A549 (cell line): ENCODE measurements at regions not wholly inside any gene's neighbourhood (a gene's known extent, or its start where the extent isn't known, plus 50 kb on each side); places are given as distances from the start of the nearest gene placed in this dataset.

ENCODE experiments used
- ATAC-seq, 2 experiments: fragments of 200-7000 bp in 1 of 2; fragments of >200 bp in 1 of 2; cut with Nextera tagmentation in 1 of 2; cut with Tn5 transposase in 1 of 2; 3 replicates each; pipeline versions ENCODE4 v1.8.0 to v1.9.1; 2018 to 2020; ENCODE audit warnings: mild to moderate bottlenecking in 1 of 2, moderate library complexity in 1 of 2
- CTCF ChIA-PET: fragments of 300-600 bp; sonication (Branson Sonifier 250); formaldehyde crosslinking; extraction: SDS; loops from one replicate; lab custom pipeline; 2021; ENCODE audit warnings: antibody characterized with exemption, inconsistent platforms; lab: Yijun Ruan, JAX
- POLR2A ChIA-PET: fragments of 350-600 bp; formaldehyde crosslinking; extraction: SDS; loops from one replicate; lab custom pipeline; 2021; ENCODE audit warnings: antibody characterized with exemption, inconsistent platforms; lab: Yijun Ruan, JAX
- DNase-seq, 2 experiments: peaks; one replicate each; pipeline versions ENCODE4 v3.0.0 to v3.0.0-alpha.2; 2011 to 2016; ENCODE audit warnings: low read depth in 1 of 2, low spot score in 1 of 2
- FAIRE-seq: peaks from 2 replicates; lab custom pipeline; 2011; peaks lifted over from hg19 to GRCh38; lab: Jason Lieb, UNC
- H3K27ac ChIP-seq, 2 experiments: fragments of >200 bp; sonication (Bioruptor Twin); formaldehyde crosslinking; 3 replicates each; pipeline ENCODE4 v1.5.1; 2016 to 2017
- H3K4me1 ChIP-seq: fragments of >200 bp; sonication (Bioruptor Twin); formaldehyde crosslinking; 3 replicates; pipeline ENCODE4 v1.6.1; 2016
- H3K4me2 ChIP-seq: fragments of >200 bp; sonication (Bioruptor Twin); formaldehyde crosslinking; 3 replicates; pipeline ENCODE4 v1.6.1; 2016
- H3K4me3 ChIP-seq: fragments of >200 bp; sonication (Bioruptor Twin); formaldehyde crosslinking; 3 replicates; pipeline ENCODE4 v1.5.1; 2016
- H3K9me3 ChIP-seq: fragments of >200 bp; sonication (Bioruptor Twin); formaldehyde crosslinking; 3 replicates; pipeline ENCODE4 v1.6.1; 2016
- CBX2 ChIP-seq: fragments of 200-600 bp; sonication (generic); IDR thresholded peaks from 2 replicates; pipeline ENCODE4 v1.6.1; 2016; ENCODE audit warnings: low read depth, mild to moderate bottlenecking, borderline replicate concordance
- CHD2 ChIP-seq: fragments of 150-350 bp; IDR thresholded peaks from 2 replicates; pipeline ENCODE4 v1.6.1; 2014; ENCODE audit warnings: low read length; ENCODE audit not compliant: partially characterized antibody
- ESRRA ChIP-seq: fragments of 150-350 bp; IDR thresholded peaks from 2 replicates; pipeline ENCODE4 v1.6.1; 2014; ENCODE audit warnings: mild to moderate bottlenecking, low read length, borderline replicate concordance
- FOSL2 ChIP-seq, 2 experiments: fragments of 450-650 bp in 1 of 2; fragments of >200 bp in 1 of 2; sonication (Bioruptor Twin) in 1 of 2; formaldehyde crosslinking; IDR thresholded peaks; 2 replicates each; pipeline versions ENCODE4 v1.5.0 to v1.6.1; 2016 to 2020; ENCODE audit warnings: mild to moderate bottlenecking in 1 of 2, moderate library complexity in 1 of 2
- GATA3 ChIP-seq: IDR thresholded peaks from 2 replicates; pipeline ENCODE4 v1.6.1; 2012; ENCODE audit warnings: borderline replicate concordance
- HDAC2 ChIP-seq: fragments of 200-600 bp; sonication (generic); IDR thresholded peaks from 2 replicates; pipeline ENCODE4 v1.6.1; 2016
- HMGXB4 ChIP-seq: fragments of 250-450 bp; sonication (Bioruptor Pico); IDR thresholded peaks from 2 replicates; pipeline ENCODE4 v1.5.0; 2021; ENCODE audit warnings: mild to moderate bottlenecking, moderate library complexity, borderline replicate concordance
- HOXA7 ChIP-seq: fragments of 250-450 bp; sonication (Bioruptor Pico); IDR thresholded peaks from 2 replicates; pipeline ENCODE4 v1.5.0; 2020; ENCODE audit warnings: mild to moderate bottlenecking, moderate library complexity
- HOXB13 ChIP-seq: fragments of 250-450 bp; sonication (Bioruptor Pico); IDR thresholded peaks from 2 replicates; pipeline ENCODE4 v1.5.0; 2020; ENCODE audit warnings: low read depth, mild to moderate bottlenecking, moderate library complexity
- HOXB5 ChIP-seq: fragments of 250-450 bp; sonication (Bioruptor Pico); IDR thresholded peaks from 2 replicates; pipeline ENCODE4 v1.5.0; 2020; ENCODE audit warnings: mild to moderate bottlenecking, moderate library complexity
- KDM1A ChIP-seq: fragments of 200-600 bp; sonication (generic); IDR thresholded peaks from 2 replicates; pipeline ENCODE4 v1.6.1; 2016; ENCODE audit warnings: low read depth, mild to moderate bottlenecking
- KDM5A ChIP-seq: fragments of 200-600 bp; sonication (generic); IDR thresholded peaks from 2 replicates; pipeline ENCODE4 v1.6.1; 2016; ENCODE audit warnings: antibody characterized with exemption, mild to moderate bottlenecking
- MAZ ChIP-seq: fragments of 150-350 bp; IDR thresholded peaks from 2 replicates; pipeline ENCODE4 v1.6.1; 2014; ENCODE audit warnings: antibody characterized with exemption, low read depth, low read length, borderline replicate concordance
- PBX3 ChIP-seq: IDR thresholded peaks from 2 replicates; pipeline ENCODE4 v1.6.1; 2012
- PHF8 ChIP-seq: fragments of 200-600 bp; sonication (generic); IDR thresholded peaks from 2 replicates; pipeline ENCODE4 v1.6.1; 2016; ENCODE audit warnings: low read depth, mild to moderate bottlenecking, antibody characterized with exemption, moderate library complexity, borderline replicate concordance
- RCOR1 ChIP-seq: fragments of 150-350 bp; IDR thresholded peaks from 2 replicates; pipeline ENCODE4 v1.6.1; 2014; ENCODE audit warnings: antibody characterized with exemption, low read length, low read depth
- RFX5 ChIP-seq: fragments of 450-650 bp; IDR thresholded peaks from 2 replicates; pipeline ENCODE4 v1.7.1; 2014; ENCODE audit warnings: antibody characterized with exemption, mild to moderate bottlenecking, moderate library complexity
- SREBF2 ChIP-seq: fragments of 450-650 bp; IDR thresholded peaks from 2 replicates; pipeline ENCODE4 v1.6.1; 2014; ENCODE audit warnings: mild to moderate bottlenecking, moderate library complexity
- TFCP2L1 ChIP-seq: fragments of 250-450 bp; sonication (Bioruptor Pico); IDR thresholded peaks from 2 replicates; pipeline ENCODE4 v1.5.0; 2021; ENCODE audit warnings: mild to moderate bottlenecking
- ZNF302 ChIP-seq: fragments of 250-450 bp; sonication (Bioruptor Pico); IDR thresholded peaks from 2 replicates; pipeline ENCODE4 v1.9.0; 2021; ENCODE audit warnings: inconsistent platforms, mild to moderate bottlenecking, moderate library complexity
- ZSCAN20 ChIP-seq: fragments of 250-450 bp; sonication (Bioruptor Pico); IDR thresholded peaks from 2 replicates; pipeline ENCODE4 v1.8.0; 2022; ENCODE audit warnings: mild to moderate bottlenecking, moderate library complexity
- WGBS: methylation state at CpG from one replicate; pipeline ENCODE4 v1.1.6; 2017; ENCODE audit errors: missing lambda C conversion rate; 5-methylcytosine and 5-hydroxymethylcytosine counted together
- TF ChIP-seq, protein P1 (sequence below): fragments of 150-350 bp; IDR thresholded peaks from 2 replicates; pipeline ENCODE4 v1.6.1; 2014; ENCODE audit warnings: low read depth, mild to moderate bottlenecking, low read length
- TF ChIP-seq, protein P2 (sequence below): fragments of 250-450 bp; sonication (Bioruptor Pico); IDR thresholded peaks from 2 replicates; pipeline ENCODE4 v1.5.0; 2020; ENCODE audit warnings: low read depth, mild to moderate bottlenecking, moderate library complexity
- TF ChIP-seq, protein P3 (sequence below): IDR thresholded peaks from 2 replicates; pipeline ENCODE4 v1.6.1; 2012

DNA sequence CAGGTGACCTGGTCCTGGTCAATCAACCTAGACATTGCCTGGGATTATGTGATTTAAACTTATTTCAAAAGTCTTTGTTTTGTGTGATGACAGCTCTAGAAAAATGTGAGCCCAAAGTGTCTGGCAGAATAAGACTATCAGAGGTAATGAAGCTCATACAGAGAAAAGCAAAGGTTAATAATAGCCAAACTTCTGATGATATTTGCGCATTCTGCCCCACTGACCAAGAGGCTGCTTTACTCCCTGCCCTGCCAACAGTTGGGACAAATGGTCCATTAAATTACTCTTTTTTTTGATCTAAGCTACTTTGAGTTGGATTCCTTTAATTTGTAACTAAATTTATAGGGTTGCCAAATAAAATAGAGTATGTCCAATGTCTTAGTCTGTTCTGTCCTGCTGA lies 911.2 kb downstream of the MCTP2 start:
- Histone ChIP-seq H3K4me1 (no peaks in the 10 kb centered on the region), H3K4me3 (no peak overlapping the region), H3K27ac (no peak overlapping the region), H3K4me2 (no peak overlapping the region), H3K9me3 (no peaks in the 10 kb centered on the region)
- 56% methylated on average over 1 of the region's 1 CpG for WGBS
- ChIA-PET CTCF (no interaction called here), POLR2A (no interaction called here)
- no peak for FAIRE-seq
- DNase-seq, result no peak
- TF ChIP-seq, protein P1, sequence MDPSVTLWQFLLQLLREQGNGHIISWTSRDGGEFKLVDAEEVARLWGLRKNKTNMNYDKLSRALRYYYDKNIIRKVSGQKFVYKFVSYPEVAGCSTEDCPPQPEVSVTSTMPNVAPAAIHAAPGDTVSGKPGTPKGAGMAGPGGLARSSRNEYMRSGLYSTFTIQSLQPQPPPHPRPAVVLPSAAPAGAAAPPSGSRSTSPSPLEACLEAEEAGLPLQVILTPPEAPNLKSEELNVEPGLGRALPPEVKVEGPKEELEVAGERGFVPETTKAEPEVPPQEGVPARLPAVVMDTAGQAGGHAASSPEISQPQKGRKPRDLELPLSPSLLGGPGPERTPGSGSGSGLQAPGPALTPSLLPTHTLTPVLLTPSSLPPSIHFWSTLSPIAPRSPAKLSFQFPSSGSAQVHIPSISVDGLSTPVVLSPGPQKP, result no peak
- TF ChIP-seq PHF8, result no peak
- TF ChIP-seq MAZ, result no peak
- no peak for TF ChIP-seq RFX5
- TF ChIP-seq PBX3, result no peak
- TF ChIP-seq ZSCAN20 (CRISPR knock-in tag), result no peak
- TF ChIP-seq HDAC2, result no peak
- no peak for TF ChIP-seq FOSL2 (IDR thresholded peaks at IDR 0.05)
- TF ChIP-seq FOSL2 (CRISPR knock-in tag; IDR thresholded peaks at IDR 0.05), result no peak
- no peak for TF ChIP-seq HOXA7 (CRISPR knock-in tag)
- no peak for TF ChIP-seq RCOR1
- no peak for TF ChIP-seq TFCP2L1 (CRISPR knock-in tag)
- TF ChIP-seq HOXB13 (CRISPR knock-in tag), result no peak
- no peak for TF ChIP-seq HMGXB4 (CRISPR knock-in tag)
- TF ChIP-seq GATA3, result no peak
- no peak for ATAC-seq

DNA sequence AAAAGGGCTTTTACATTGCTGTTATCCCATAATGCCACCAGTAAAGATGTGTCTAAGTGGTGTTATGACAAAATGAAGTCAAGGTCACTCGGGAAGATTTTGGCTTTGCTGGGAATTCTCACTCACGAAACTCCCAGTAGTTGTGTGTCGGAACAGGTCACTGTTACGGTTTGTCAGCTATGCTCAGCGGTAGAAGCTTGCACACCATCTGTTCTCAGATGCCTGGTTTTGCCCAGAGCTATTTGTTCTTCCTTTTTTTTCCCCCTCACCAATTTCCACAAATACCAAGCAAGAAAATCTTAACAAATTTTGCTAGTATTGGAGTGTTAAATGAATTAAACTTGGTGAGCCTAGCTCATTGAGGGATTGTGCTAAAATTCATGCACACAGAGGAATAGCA lies 915.1 kb downstream of the MCTP2 start:
- Histone ChIP-seq H3K9me3 (no peaks in the 10 kb centered on the region), H3K4me1 (no peaks in the 10 kb centered on the region), H3K4me2 (no peak overlapping the region), H3K27ac (no peak overlapping the region), H3K4me3 (no peak overlapping the region)
- TF ChIP-seq SREBF2, result no peak
- TF ChIP-seq CBX2, result no peak
- TF ChIP-seq KDM5A, result no peak
- TF ChIP-seq CHD2, result no peak
- TF ChIP-seq KDM1A, result no peak
- TF ChIP-seq HMGXB4 (CRISPR knock-in tag), result no peak
- no peak for TF ChIP-seq HOXB5 (CRISPR knock-in tag)
- TF ChIP-seq, protein P2, sequence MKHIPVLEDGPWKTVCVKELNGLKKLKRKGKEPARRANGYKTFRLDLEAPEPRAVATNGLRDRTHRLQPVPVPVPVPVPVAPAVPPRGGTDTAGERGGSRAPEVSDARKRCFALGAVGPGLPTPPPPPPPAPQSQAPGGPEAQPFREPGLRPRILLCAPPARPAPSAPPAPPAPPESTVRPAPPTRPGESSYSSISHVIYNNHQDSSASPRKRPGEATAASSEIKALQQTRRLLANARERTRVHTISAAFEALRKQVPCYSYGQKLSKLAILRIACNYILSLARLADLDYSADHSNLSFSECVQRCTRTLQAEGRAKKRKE (CRISPR knock-in tag), result no peak
- TF ChIP-seq ZNF302 (CRISPR knock-in tag), result no peak
- TF ChIP-seq, protein P3, sequence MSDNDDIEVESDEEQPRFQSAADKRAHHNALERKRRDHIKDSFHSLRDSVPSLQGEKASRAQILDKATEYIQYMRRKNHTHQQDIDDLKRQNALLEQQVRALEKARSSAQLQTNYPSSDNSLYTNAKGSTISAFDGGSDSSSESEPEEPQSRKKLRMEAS, result no peak
- no peak for TF ChIP-seq ZSCAN20 (CRISPR knock-in tag)
- no peak for TF ChIP-seq ESRRA
- POLR2A ChIA-PET, result no interaction called here
- WGBS, result 7% methylated on average over 5 of the region's 5 CpGs
- DNase-seq, result no peak
- CTCF ChIA-PET, result interaction anchor here (0.6 to 1.0 kb wide), 2 partner anchors 12 to 75 kb away, joined by 4 read pairs; no protein-coding TSS in a partner anchor
- no peak for ATAC-seq
- FAIRE-seq, result no peak
